Osteocyte (in vitro differentiated cells): ENCODE measurements at regions not wholly inside any gene's neighbourhood (a gene's known extent, or its start where the extent isn't known, plus 50 kb on each side); places are given as distances from the start of the nearest gene placed in this dataset.
"Not testable (repeated sequence)": the region's sequence is repeated elsewhere in the genome, so short reads cannot be mapped to it uniquely, and the experiment has no call there.

ENCODE experiments used
- DNase-seq: peaks from one replicate; pipeline ENCODE4 v3.0.0; 2021; ENCODE audit warnings: mixed read lengths; ENCODE audit not compliant: unreplicated experiment; ENCODE audit errors: extremely low spot score
- H3K27ac Mint-ChIP-seq: one replicate; pipeline ENCODE4 v1.8.0; 2021; ENCODE audit warnings: mild to moderate bottlenecking, mixed read lengths; ENCODE audit not compliant: unreplicated experiment
- H3K27me3 Mint-ChIP-seq: one replicate; pipeline ENCODE4 v1.8.0; 2021; ENCODE audit warnings: mixed read lengths; ENCODE audit not compliant: unreplicated experiment
- H3K36me3 Mint-ChIP-seq: one replicate; pipeline ENCODE4 v1.8.0; 2021; ENCODE audit warnings: mixed read lengths; ENCODE audit not compliant: unreplicated experiment
- H3K4me1 Mint-ChIP-seq: one replicate; pipeline ENCODE4 v1.8.0; 2021; ENCODE audit warnings: mixed read lengths; ENCODE audit not compliant: unreplicated experiment
- H3K4me3 Mint-ChIP-seq: one replicate; pipeline ENCODE4 v1.8.0; 2021; ENCODE audit warnings: mild to moderate bottlenecking, moderate library complexity, mixed read lengths; ENCODE audit not compliant: unreplicated experiment
- H3K9me3 Mint-ChIP-seq: one replicate; pipeline ENCODE4 v1.8.0; 2021; ENCODE audit warnings: mixed read lengths; ENCODE audit not compliant: unreplicated experiment
- TF ChIP-seq, protein P1 (sequence below): fragments of 200-600 bp; sonication (generic); IDR thresholded peaks from 2 replicates; pipeline ENCODE4 v1.5.0; 2021; ENCODE audit warnings: antibody characterized with exemption, mild to moderate bottlenecking, moderate library complexity

DNA sequence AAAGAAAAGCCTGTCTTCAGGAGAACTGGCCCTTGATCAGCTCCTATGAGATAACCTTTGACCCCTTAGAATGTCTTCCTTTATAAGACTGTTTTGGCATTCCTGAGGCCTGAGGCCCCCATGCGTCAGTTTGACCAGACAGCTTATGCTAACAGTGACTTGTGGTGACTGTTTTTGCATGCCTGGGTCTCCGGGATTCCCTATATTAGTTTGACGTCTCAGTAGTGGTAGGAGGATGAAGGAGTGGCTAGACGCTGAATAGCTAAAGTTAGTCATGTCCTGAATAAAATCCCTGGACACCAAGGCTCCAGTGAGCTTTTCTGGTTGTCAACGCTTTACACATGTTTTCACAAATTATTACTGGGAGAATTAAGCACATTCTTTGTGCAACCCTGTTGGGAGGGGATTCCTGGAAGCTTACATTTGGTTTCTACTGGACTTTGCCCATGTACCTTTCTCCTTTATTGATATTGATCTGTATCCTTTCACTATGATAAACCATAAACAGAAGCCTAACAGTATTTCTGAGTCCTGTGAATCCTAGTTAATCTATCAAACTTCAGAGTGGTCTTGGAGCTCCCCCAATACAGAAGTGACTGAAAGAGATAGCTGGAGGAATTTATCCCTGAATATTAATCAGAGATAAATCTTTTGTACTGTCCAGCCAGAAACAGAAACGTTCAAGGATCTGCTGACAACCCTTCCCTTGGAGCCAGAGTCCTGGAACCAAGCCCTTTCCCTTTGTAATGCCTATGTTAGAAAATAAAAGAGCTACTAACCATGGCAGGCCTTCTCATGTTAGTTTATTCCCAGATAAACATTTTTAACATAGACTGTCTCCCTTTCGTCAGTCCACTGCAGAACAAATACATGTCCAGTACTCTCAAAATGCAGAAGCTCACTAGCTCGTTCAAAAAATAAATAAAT is 479.2 kb downstream of the RPS29 start:
- TF ChIP-seq, protein P1, sequence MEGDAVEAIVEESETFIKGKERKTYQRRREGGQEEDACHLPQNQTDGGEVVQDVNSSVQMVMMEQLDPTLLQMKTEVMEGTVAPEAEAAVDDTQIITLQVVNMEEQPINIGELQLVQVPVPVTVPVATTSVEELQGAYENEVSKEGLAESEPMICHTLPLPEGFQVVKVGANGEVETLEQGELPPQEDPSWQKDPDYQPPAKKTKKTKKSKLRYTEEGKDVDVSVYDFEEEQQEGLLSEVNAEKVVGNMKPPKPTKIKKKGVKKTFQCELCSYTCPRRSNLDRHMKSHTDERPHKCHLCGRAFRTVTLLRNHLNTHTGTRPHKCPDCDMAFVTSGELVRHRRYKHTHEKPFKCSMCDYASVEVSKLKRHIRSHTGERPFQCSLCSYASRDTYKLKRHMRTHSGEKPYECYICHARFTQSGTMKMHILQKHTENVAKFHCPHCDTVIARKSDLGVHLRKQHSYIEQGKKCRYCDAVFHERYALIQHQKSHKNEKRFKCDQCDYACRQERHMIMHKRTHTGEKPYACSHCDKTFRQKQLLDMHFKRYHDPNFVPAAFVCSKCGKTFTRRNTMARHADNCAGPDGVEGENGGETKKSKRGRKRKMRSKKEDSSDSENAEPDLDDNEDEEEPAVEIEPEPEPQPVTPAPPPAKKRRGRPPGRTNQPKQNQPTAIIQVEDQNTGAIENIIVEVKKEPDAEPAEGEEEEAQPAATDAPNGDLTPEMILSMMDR: no peak
- H3K27me3 Mint-ChIP-seq: no peaks in the 10 kb centered on the region
- DNase-seq: no peak
- no peaks in the 10 kb centered on the region for H3K36me3 Mint-ChIP-seq
- H3K27ac Mint-ChIP-seq: no peak overlapping the region
- no peak overlapping the region for H3K4me3 Mint-ChIP-seq
- H3K9me3 Mint-ChIP-seq: peaks cover 5% of the 10 kb centered on the region
- no peaks in the 10 kb centered on the region for H3K4me1 Mint-ChIP-seq

DNA sequence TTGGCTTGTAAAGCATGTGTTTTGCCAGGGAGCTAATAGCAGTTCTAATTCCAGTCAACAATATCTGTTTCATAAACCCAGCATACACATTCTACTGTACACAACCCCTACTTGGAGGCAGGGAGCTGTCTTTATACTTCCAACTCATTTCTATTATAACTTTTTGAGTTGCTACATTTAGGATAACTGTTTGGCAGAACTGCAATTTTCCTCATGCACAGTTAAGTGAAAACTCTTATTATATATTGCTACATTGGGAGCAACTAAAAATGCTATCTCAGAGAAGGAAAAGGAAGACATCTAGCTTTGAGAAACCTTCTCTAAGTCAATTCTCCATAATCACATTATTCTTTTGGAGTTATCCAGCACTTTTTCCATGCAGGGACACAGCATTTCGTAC is 480.2 kb downstream of the RPS29 start:
- peaks cover 5% of the 10 kb centered on the region for H3K9me3 Mint-ChIP-seq
- H3K4me1 Mint-ChIP-seq: no peaks in the 10 kb centered on the region
- TF ChIP-seq, protein P1: no peak
- no peak overlapping the region for H3K27ac Mint-ChIP-seq
- no peaks in the 10 kb centered on the region for H3K27me3 Mint-ChIP-seq
- no peak overlapping the region for H3K4me3 Mint-ChIP-seq
- DNase-seq: no peak
- H3K36me3 Mint-ChIP-seq: no peaks in the 10 kb centered on the region

DNA sequence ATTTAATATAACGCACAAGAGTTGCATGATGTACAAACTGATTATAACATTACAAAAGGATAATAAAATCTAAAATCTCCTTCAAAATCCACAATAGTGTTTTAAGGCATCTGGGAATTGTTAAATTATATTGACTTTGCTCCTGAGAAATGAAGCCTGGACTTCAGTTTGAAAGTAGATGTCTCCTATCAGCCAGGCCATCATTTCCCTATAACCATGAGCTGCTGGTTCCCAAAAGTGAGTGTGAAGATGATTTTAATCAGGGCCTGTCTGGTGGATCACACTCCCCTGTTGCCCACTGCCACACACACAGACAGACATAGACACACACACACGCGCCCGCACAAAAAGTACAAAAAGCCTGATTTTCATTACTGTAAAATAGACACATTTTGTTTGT is 480.7 kb downstream of the RPS29 start:
- H3K4me3 Mint-ChIP-seq: no peak overlapping the region
- no peaks in the 10 kb centered on the region for H3K27me3 Mint-ChIP-seq
- peaks cover 5% of the 10 kb centered on the region for H3K9me3 Mint-ChIP-seq
- DNase-seq: no peak
- TF ChIP-seq, protein P1: no peak
- no peak overlapping the region for H3K27ac Mint-ChIP-seq
- no peaks in the 10 kb centered on the region for H3K4me1 Mint-ChIP-seq
- H3K36me3 Mint-ChIP-seq: no peaks in the 10 kb centered on the region

DNA sequence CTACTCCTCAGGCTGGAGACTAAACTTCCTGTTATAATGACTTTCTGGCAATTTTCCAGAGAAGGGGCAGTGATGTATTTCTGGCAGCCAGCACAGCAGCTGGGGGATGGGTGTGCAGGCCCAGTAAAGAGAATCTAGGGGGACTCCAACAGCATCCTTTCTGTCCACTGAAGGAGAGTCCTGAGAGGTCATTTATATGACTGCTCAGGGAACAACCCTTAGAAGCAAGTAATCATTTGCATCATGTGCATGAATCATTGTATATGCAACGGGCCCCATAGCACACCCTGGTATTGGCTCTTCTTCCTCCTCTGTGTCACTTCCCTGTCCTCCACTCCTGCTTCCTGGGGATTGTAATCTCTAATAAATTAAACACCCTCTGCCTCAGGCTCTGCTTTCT is 493.8 kb downstream of the RPS29 start:
- Mint-ChIP-seq H3K4me1 (no peaks in the 10 kb centered on the region), H3K27ac (no peak overlapping the region), H3K9me3 (peaks cover 17% of the 10 kb centered on the region), H3K4me3 (no peak overlapping the region), H3K27me3 (no peaks in the 10 kb centered on the region), H3K36me3 (no peaks in the 10 kb centered on the region)
- TF ChIP-seq, protein P1: no peak
- DNase-seq: no peak

DNA sequence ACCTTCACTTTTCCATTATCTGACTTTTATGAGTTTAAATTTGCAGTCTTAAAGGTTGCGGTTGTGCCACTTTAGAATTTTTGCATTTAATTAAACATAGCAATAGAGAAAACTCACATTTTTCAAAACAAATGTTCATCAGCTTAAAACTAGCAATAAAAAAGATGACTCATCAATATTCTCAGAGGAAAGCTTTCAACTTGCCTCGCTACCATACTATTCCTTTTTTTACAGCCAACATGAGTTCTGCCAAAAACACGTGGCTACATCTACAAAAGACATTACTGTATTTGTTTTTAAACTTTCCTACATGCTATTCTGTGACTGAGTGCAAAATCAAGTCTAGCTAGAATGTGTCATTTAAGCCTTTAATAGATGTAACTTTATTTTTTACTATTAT is 497.1 kb downstream of the RPS29 start:
- Mint-ChIP-seq H3K4me1 (no peaks in the 10 kb centered on the region), H3K27me3 (no peaks in the 10 kb centered on the region), H3K9me3 (peaks cover 17% of the 10 kb centered on the region), H3K36me3 (no peaks in the 10 kb centered on the region), H3K27ac (no peak overlapping the region), H3K4me3 (no peak overlapping the region)
- no peak for DNase-seq
- TF ChIP-seq, protein P1: no peak

DNA sequence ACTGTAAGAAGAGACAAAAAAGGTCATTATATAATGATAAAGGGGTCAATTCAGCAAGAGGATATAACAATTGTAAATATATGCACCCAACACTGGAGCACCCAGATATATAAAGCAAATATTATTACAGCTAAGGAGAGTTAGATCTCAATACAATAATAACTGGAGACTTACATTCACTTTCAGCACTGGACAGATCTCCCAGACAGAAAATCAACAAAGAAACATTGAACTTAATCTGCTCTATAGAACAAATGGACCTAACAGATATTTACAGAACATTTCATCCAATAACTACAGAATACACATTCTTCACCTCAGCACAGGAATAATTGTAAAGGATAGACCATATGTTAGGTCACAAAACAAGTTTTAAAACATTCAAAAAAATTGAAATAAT is 512.9 kb downstream of the RPS29 start:
- not testable (repeated sequence) for H3K4me1 Mint-ChIP-seq, H3K27me3 Mint-ChIP-seq, DNase-seq, H3K36me3 Mint-ChIP-seq, H3K27ac Mint-ChIP-seq, H3K4me3 Mint-ChIP-seq
- peaks cover 25% of the 10 kb centered on the region for H3K9me3 Mint-ChIP-seq
